SK-MEL-5 (cell line): ENCODE measurements at regions not wholly inside any gene's neighbourhood (a gene's known extent, or its start where the extent isn't known, plus 50 kb on each side); places are given as distances from the start of the nearest gene placed in this dataset.

Experiments
- DNase-seq: peaks from one replicate; pipeline ENCODE4 v3.0.0-alpha.2; 2016; ENCODE audit warnings: low read depth, low spot score
- in situ Hi-C: cut with HindIII; loops from 2 replicates; pipeline ENCODE4 v1.10.0; 2016; ENCODE audit warnings: low sequenced_read_pairs, high pct_unique_total_duplicates, low pct_unique_long_range_greater_than_20kb

- no peak for DNase-seq
- in situ Hi-C loops: no loop called here
These were observed 117.5 kb downstream of the SPATA19 start for GRCh38 chr11:133727774-133728173.

- no peak for DNase-seq
- in situ Hi-C loops: no loop called here
These were observed 118.8 kb downstream of the SPATA19 start for GRCh38 chr11:133726542-133726941.

- no peak for DNase-seq
- in situ Hi-C loops: no loop called here
These were observed 121.2 kb downstream of the SPATA19 start for GRCh38 chr11:133724116-133724515.

- in situ Hi-C loops: no loop called here
- no peak for DNase-seq
These were observed 122.3 kb downstream of the SPATA19 start for GRCh38 chr11:133723056-133723455.

GRCh38 chr11:133720951-133721350 is 124.4 kb downstream of the SPATA19 start:
- in situ Hi-C loops: no loop called here
- DNase-seq: no peak

GRCh38 chr11:133719532-133720235 is 125.6 kb downstream of the SPATA19 start:
- in situ Hi-C loops: no loop called here
- DNase-seq: no peak

GRCh38 chr11:133718831-133719230 is 126.5 kb downstream of the SPATA19 start:
- in situ Hi-C loops: no loop called here

GRCh38 chr11:133718238-133718637 is 127.1 kb downstream of the SPATA19 start:
- no peak for DNase-seq
- in situ Hi-C loops: no loop called here

More at GRCh38 chr11:133718831-133719230, 126.5 kb downstream of the SPATA19 start:
- no peak for DNase-seq

- in situ Hi-C loops: no loop called here
- DNase-seq: no peak
These were observed 128.7 kb downstream of the SPATA19 start for GRCh38 chr11:133716602-133717001.

GRCh38 chr11:133715602-133716001 is 129.7 kb downstream of the SPATA19 start:
- in situ Hi-C loops: no loop called here
- no peak for DNase-seq

- no peak for DNase-seq
- in situ Hi-C loops: no loop called here
These were observed 130.6 kb downstream of the SPATA19 start for GRCh38 chr11:133714471-133715375.

- no peak for DNase-seq
- in situ Hi-C loops: no loop called here
These were observed 131.5 kb downstream of the SPATA19 start for GRCh38 chr11:133713844-133714243.

GRCh38 chr11:133713406-133713805 is 131.9 kb downstream of the SPATA19 start:
- in situ Hi-C loops: no loop called here

GRCh38 chr11:133712051-133712560 is 133.2 kb downstream of the SPATA19 start:
- in situ Hi-C loops: no loop called here
- no peak for DNase-seq

More at GRCh38 chr11:133713406-133713805, 131.9 kb downstream of the SPATA19 start:
- no peak for DNase-seq

- no peak for DNase-seq
- in situ Hi-C loops: no loop called here
These were observed 133.8 kb downstream of the SPATA19 start for GRCh38 chr11:133711545-133711944.

- in situ Hi-C loops: no loop called here
- DNase-seq: no peak
These were observed 134.6 kb downstream of the SPATA19 start for GRCh38 chr11:133710681-133711240.

GRCh38 chr11:133710241-133710640 is 135.1 kb downstream of the SPATA19 start:
- in situ Hi-C loops: no loop called here
- DNase-seq: no peak

- in situ Hi-C loops: no loop called here
- DNase-seq: no peak
These were observed 136.7 kb downstream of the SPATA19 start for GRCh38 chr11:133708547-133709051.
